Fibroblast of lung (primary cell): ENCODE measurements at regions not wholly inside any gene's neighbourhood (a gene's known extent, or its start where the extent isn't known, plus 50 kb on each side); places are given as distances from the start of the nearest gene placed in this dataset.

Source experiments
- EZH2 ChIP-seq: IDR thresholded peaks from 2 replicates; pipeline ENCODE4 v1.5.1; 2012; ENCODE audit warnings: low read length, control low read depth, mild to moderate bottlenecking; ENCODE audit errors: missing control alignments
- TF ChIP-seq, protein P1 (sequence below), 2 donors: IDR thresholded peaks in 1 of 2; conservative IDR thresholded peaks in 1 of 2; 1 replicate in 1 of 2; 2 replicates in 1 of 2; pipeline ENCODE4 v1.5.1; 2011 to 2012; ENCODE audit warnings: low read length in 2 of 2, control low read depth in 1 of 2, inconsistent platforms in 1 of 2, low read depth in 1 of 2, mild to moderate bottlenecking in 1 of 2

DNA sequence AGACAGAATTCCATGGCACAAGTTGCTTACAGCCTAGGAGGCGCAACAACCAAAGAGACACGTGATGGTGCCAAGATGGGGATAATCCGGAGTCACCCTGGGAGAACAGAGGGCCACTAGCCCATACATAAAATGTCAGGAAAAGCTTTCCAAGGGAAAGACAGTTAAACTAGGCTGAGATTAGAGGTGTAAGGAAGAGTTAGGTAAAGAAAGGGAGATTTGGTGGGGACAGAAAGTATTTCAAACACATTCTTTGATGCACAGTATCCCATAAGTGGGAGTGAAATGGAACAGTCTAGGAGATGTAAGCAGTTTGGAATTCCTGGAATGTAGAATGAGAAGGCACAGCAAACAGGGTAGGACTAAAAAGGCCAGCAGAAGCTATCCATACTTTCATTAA, 860.9 kb upstream of the LCORL start:
- TF ChIP-seq, protein P1, sequence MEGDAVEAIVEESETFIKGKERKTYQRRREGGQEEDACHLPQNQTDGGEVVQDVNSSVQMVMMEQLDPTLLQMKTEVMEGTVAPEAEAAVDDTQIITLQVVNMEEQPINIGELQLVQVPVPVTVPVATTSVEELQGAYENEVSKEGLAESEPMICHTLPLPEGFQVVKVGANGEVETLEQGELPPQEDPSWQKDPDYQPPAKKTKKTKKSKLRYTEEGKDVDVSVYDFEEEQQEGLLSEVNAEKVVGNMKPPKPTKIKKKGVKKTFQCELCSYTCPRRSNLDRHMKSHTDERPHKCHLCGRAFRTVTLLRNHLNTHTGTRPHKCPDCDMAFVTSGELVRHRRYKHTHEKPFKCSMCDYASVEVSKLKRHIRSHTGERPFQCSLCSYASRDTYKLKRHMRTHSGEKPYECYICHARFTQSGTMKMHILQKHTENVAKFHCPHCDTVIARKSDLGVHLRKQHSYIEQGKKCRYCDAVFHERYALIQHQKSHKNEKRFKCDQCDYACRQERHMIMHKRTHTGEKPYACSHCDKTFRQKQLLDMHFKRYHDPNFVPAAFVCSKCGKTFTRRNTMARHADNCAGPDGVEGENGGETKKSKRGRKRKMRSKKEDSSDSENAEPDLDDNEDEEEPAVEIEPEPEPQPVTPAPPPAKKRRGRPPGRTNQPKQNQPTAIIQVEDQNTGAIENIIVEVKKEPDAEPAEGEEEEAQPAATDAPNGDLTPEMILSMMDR (conservative IDR thresholded peaks at IDR 0.05 in 1 of 2, IDR thresholded peaks at IDR 0.05 in 1 of 2; ENCODE audit: low read depth in 1 of 2, low read length in 2 of 2) = no peak
- TF ChIP-seq EZH2 = no peak
